ENCODE measurements at regions not wholly inside any gene's neighbourhood (a gene's known extent, or its start where the extent isn't known, plus 50 kb on each side); places are given as distances from the start of the nearest gene placed in this dataset.

DNA sequence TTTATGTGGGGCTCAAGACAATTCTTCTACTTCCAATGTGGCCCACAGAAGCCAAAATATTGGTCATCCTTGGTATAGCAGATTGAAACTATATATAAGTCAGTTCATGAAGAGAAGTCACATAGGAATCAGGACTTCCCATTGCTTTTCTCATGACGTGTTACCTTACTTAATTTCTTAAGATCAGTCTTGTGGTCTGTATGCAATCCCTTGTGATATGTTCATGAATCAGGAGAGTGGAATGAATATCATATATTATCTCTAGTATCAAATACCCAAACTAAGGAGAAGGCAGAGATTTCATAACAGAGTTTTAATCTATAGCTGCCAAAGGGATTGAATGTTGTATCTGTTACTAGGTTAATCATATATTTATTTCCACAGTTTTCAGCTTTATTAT, 1390.4 kb downstream of the SUCLG1 start:
- Histone ChIP-seq H3K9me3 (ENCODE audit: control insufficient read depth, insufficient read depth, low read length) (no peaks in the 10 kb centered on the region), H3K27ac (ENCODE audit: low read depth, low read length) (no peak overlapping the region), H3K4me3 (ENCODE audit: low read length) (no peak overlapping the region), H4K20me1 (ENCODE audit: control insufficient read depth, insufficient read depth, low read depth, low read length) (no peaks in the 10 kb centered on the region), H3K36me3 (ENCODE audit: control insufficient read depth, low read length) (no peaks in the 10 kb centered on the region), H3K4me2 (ENCODE audit: low read length) (no peak overlapping the region), H3K79me2 (ENCODE audit: control insufficient read depth, low read length) (no peaks in the 10 kb centered on the region), H3F3A (ENCODE audit: control insufficient read depth, insufficient read depth) (no peaks in the 10 kb centered on the region), H3K9me2 (replicated peaks; ENCODE audit: control insufficient read depth, low read length) (no peaks in the 10 kb centered on the region), H3K27me3 (ENCODE audit: control insufficient read depth, low read length) (no peaks in the 10 kb centered on the region), H3K4me1 (ENCODE audit: control insufficient read depth, low read length) (no peaks in the 10 kb centered on the region)
- TF ChIP-seq EZH2phosphoT487 (IDR thresholded peaks at IDR 0.05; ENCODE audit: borderline replicate concordance, low read length), result no peak
- TF ChIP-seq, protein P1, sequence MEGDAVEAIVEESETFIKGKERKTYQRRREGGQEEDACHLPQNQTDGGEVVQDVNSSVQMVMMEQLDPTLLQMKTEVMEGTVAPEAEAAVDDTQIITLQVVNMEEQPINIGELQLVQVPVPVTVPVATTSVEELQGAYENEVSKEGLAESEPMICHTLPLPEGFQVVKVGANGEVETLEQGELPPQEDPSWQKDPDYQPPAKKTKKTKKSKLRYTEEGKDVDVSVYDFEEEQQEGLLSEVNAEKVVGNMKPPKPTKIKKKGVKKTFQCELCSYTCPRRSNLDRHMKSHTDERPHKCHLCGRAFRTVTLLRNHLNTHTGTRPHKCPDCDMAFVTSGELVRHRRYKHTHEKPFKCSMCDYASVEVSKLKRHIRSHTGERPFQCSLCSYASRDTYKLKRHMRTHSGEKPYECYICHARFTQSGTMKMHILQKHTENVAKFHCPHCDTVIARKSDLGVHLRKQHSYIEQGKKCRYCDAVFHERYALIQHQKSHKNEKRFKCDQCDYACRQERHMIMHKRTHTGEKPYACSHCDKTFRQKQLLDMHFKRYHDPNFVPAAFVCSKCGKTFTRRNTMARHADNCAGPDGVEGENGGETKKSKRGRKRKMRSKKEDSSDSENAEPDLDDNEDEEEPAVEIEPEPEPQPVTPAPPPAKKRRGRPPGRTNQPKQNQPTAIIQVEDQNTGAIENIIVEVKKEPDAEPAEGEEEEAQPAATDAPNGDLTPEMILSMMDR (IDR thresholded peaks at IDR 0.05; ENCODE audit: low read depth, low read length, poor library complexity, severe bottlenecking), result no peak

DNA sequence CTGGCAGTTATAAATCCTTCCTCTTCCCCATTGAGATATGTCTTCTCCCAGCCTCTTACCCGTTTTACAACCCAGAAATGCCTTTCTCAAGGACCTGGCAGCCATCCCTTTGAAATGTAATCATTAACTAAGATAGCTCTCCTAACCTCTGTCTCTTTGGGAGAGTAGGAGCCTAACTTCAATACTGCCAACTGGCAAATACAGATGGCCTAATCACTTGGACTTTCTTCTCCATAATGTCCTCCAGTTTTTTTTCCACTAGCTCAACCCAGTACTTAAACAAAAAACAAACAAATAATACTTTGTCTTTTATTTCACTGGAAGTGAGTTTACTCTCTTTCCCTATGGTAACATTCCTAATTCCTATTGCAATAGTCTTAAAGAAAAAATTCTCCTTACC, 1391.1 kb downstream of the SUCLG1 start:
- Histone ChIP-seq H3K27me3 (ENCODE audit: control insufficient read depth, low read length) (no peaks in the 10 kb centered on the region), H3K9me3 (ENCODE audit: control insufficient read depth, insufficient read depth, low read length) (no peaks in the 10 kb centered on the region), H3K79me2 (ENCODE audit: control insufficient read depth, low read length) (no peaks in the 10 kb centered on the region), H3K4me3 (ENCODE audit: low read length) (no peak overlapping the region), H3F3A (ENCODE audit: control insufficient read depth, insufficient read depth) (no peaks in the 10 kb centered on the region), H3K36me3 (ENCODE audit: control insufficient read depth, low read length) (no peaks in the 10 kb centered on the region), H3K4me2 (ENCODE audit: low read length) (no peak overlapping the region), H3K9me2 (replicated peaks; ENCODE audit: control insufficient read depth, low read length) (no peaks in the 10 kb centered on the region), H3K4me1 (ENCODE audit: control insufficient read depth, low read length) (no peaks in the 10 kb centered on the region), H3K27ac (ENCODE audit: low read depth, low read length) (no peak overlapping the region), H4K20me1 (ENCODE audit: control insufficient read depth, insufficient read depth, low read depth, low read length) (no peaks in the 10 kb centered on the region)
- TF ChIP-seq, protein P1 (IDR thresholded peaks at IDR 0.05; ENCODE audit: low read depth, low read length, poor library complexity, severe bottlenecking), result no peak
- TF ChIP-seq EZH2phosphoT487 (IDR thresholded peaks at IDR 0.05; ENCODE audit: borderline replicate concordance, low read length), result no peak

DNA sequence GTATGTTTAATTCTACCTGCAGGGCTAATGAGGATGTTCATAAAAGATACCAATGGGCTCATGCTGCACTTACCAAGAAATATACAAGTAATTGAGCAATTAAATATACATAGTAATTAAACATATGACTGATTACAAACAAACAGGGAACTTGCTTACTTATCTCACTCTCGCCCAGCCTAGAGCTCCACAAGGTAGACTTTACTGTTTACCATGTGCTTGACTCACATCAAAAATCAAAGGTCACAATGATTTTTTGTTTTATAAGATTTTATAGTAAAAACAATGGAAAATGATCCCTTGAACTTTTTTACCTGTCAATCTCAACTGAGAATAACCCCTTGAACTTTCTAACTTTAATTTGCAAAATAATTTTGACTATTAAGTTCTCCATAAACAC, 1395.1 kb downstream of the SUCLG1 start:
- no peaks in the 10 kb centered on the region for H3K9me3 ChIP-seq (ENCODE audit: control insufficient read depth, insufficient read depth, low read length)

More for the DNA sequence above, 1395.1 kb downstream of the SUCLG1 start:
- Histone ChIP-seq H3K27me3 (ENCODE audit: control insufficient read depth, low read length) (no peaks in the 10 kb centered on the region), H3F3A (ENCODE audit: control insufficient read depth, insufficient read depth) (no peaks in the 10 kb centered on the region), H3K4me1 (ENCODE audit: control insufficient read depth, low read length) (no peaks in the 10 kb centered on the region), H4K20me1 (ENCODE audit: control insufficient read depth, insufficient read depth, low read depth, low read length) (no peaks in the 10 kb centered on the region), H3K4me3 (ENCODE audit: low read length) (no peak overlapping the region), H3K9me2 (replicated peaks; ENCODE audit: control insufficient read depth, low read length) (no peaks in the 10 kb centered on the region), H3K4me2 (ENCODE audit: low read length) (no peak overlapping the region), H3K36me3 (ENCODE audit: control insufficient read depth, low read length) (no peaks in the 10 kb centered on the region), H3K27ac (ENCODE audit: low read depth, low read length) (no peak overlapping the region), H3K79me2 (ENCODE audit: control insufficient read depth, low read length) (no peaks in the 10 kb centered on the region)
- no peak for TF ChIP-seq EZH2phosphoT487 (IDR thresholded peaks at IDR 0.05; ENCODE audit: borderline replicate concordance, low read length)
- TF ChIP-seq, protein P1 (IDR thresholded peaks at IDR 0.05; ENCODE audit: low read depth, low read length, poor library complexity, severe bottlenecking), result no peak

All from DOHH2 (cell line).